BLaER1 treated with 17β-estradiol and CSF1 and Interleukin-3, amounts not matched to agents 10 nM and 100 nM (cell line): ENCODE measurements at regions not wholly inside any gene's neighbourhood (a gene's known extent, or its start where the extent isn't known, plus 50 kb on each side); places are given as distances from the start of the nearest gene placed in this dataset.
"Not testable (repeated sequence)": the region's sequence is repeated elsewhere in the genome, so short reads cannot be mapped to it uniquely, and the experiment has no call there.

Experiments
- H3K27ac ChIP-seq, 11 experiments: shearing (Covaris generic); formaldehyde crosslinking; 2 replicates each; pipeline ENCODE4 v1.8.1; 2022
- H3K27me3 ChIP-seq, 11 experiments: shearing (Covaris generic); formaldehyde crosslinking; 2 replicates each; pipeline ENCODE4 v1.8.1; 2022
- H3K36me3 ChIP-seq, 11 experiments: shearing (Covaris generic); formaldehyde crosslinking; 2 replicates each; pipeline ENCODE4 v1.8.1; 2022
- H3K4me1 ChIP-seq, 10 experiments: shearing (Covaris generic); formaldehyde crosslinking; 2 replicates each; pipeline ENCODE4 v1.8.1; 2022
- H3K4me2 ChIP-seq, 11 experiments: shearing (Covaris generic); formaldehyde crosslinking; 2 replicates each; pipeline ENCODE4 v1.8.1; 2022
- H3K4me3 ChIP-seq, 10 experiments: shearing (Covaris generic); formaldehyde crosslinking; 2 replicates each; pipeline ENCODE4 v1.8.1; 2022
- H3K9ac ChIP-seq, 11 experiments: shearing (Covaris generic); formaldehyde crosslinking; 2 replicates each; pipeline ENCODE4 v1.8.1; 2022
- H3K9me3 ChIP-seq, 11 experiments: shearing (Covaris generic); formaldehyde crosslinking; replicated peaks in 1 of 11; 2 replicates each; pipeline ENCODE4 v1.8.1; 2022
- H4K20me1 ChIP-seq, 11 experiments: shearing (Covaris generic); formaldehyde crosslinking; 2 replicates each; pipeline ENCODE4 v1.8.1; 2022
- Cebpa-rat ChIP-seq, 11 experiments: shearing (Covaris generic); IDR thresholded peaks; 2 replicates each; pipeline ENCODE4 v1.8.1; 2022

GRCh38 chr5:43859309-43859708 is 256.3 kb downstream of the NNT start:
- Histone ChIP-seq H3K4me1 (no peaks in the 10 kb centered on the region), H3K36me3 (no peaks in the 10 kb centered on the region), H4K20me1 (no peaks in the 10 kb centered on the region), H3K9me3 (no peaks in the 10 kb centered on the region), H3K4me3 (no peak overlapping the region), H3K9ac (no peak overlapping the region), H3K4me2 (no peak overlapping the region), H3K27me3 (no peaks in the 10 kb centered on the region), H3K27ac (no peak overlapping the region)
- no peak for TF ChIP-seq Cebpa-rat (IDR thresholded peaks at IDR 0.05)

- H3K9ac ChIP-seq = no peak overlapping the region
- H3K36me3 ChIP-seq = no peaks in the 10 kb centered on the region
- H3K4me1 ChIP-seq = no peaks in the 10 kb centered on the region
- no peak overlapping the region for H3K4me2 ChIP-seq
- TF ChIP-seq Cebpa-rat (IDR thresholded peaks at IDR 0.05) = no peak
- H4K20me1 ChIP-seq = no peaks in the 10 kb centered on the region
- no peaks in the 10 kb centered on the region for H3K27me3 ChIP-seq
- no peak overlapping the region for H3K4me3 ChIP-seq
- no peak overlapping the region for H3K27ac ChIP-seq
- no peaks in the 10 kb centered on the region for H3K9me3 ChIP-seq
These were observed 252.5 kb downstream of the NNT start for GRCh38 chr5:43855452-43855851.

- no peaks in the 10 kb centered on the region for H4K20me1 ChIP-seq
- no peaks in the 10 kb centered on the region for H3K36me3 ChIP-seq
- H3K4me3 ChIP-seq = no peak overlapping the region
- no peak for TF ChIP-seq Cebpa-rat (IDR thresholded peaks at IDR 0.05)
- H3K4me1 ChIP-seq = no peaks in the 10 kb centered on the region
- no peak overlapping the region for H3K27ac ChIP-seq
- H3K9me3 ChIP-seq = no peaks in the 10 kb centered on the region
- no peak overlapping the region for H3K4me2 ChIP-seq
- no peak overlapping the region for H3K9ac ChIP-seq
- H3K27me3 ChIP-seq = no peaks in the 10 kb centered on the region
These were observed 251.8 kb downstream of the NNT start for GRCh38 chr5:43854697-43855292.

- no peak overlapping the region for H3K4me3 ChIP-seq
- no peaks in the 10 kb centered on the region for H3K36me3 ChIP-seq
- no peak overlapping the region for H3K4me2 ChIP-seq
- no peaks in the 10 kb centered on the region for H3K27me3 ChIP-seq
- no peaks in the 10 kb centered on the region for H3K9me3 ChIP-seq
- H3K9ac ChIP-seq = no peak overlapping the region
- no peak overlapping the region for H3K27ac ChIP-seq
- no peaks in the 10 kb centered on the region for H3K4me1 ChIP-seq
- peak in 1 of 11 experiments; percentile 59; a peak in 1 of 22 replicates for TF ChIP-seq Cebpa-rat (IDR thresholded peaks at IDR 0.05)
- no peaks in the 10 kb centered on the region for H4K20me1 ChIP-seq
These were observed 249.3 kb downstream of the NNT start for GRCh38 chr5:43852279-43852678.

GRCh38 chr5:43851741-43852140 is 248.8 kb downstream of the NNT start:
- Histone ChIP-seq H3K9me3 (no peaks in the 10 kb centered on the region), H3K4me1 (no peaks in the 10 kb centered on the region), H3K27me3 (no peaks in the 10 kb centered on the region), H3K4me2 (no peak overlapping the region), H3K9ac (no peak overlapping the region), H3K36me3 (no peaks in the 10 kb centered on the region), H3K27ac (no peak overlapping the region), H3K4me3 (no peak overlapping the region), H4K20me1 (no peaks in the 10 kb centered on the region)
- no peak for TF ChIP-seq Cebpa-rat (IDR thresholded peaks at IDR 0.05)

GRCh38 chr5:43840424-43841125 is 237.6 kb downstream of the NNT start:
- Histone ChIP-seq H3K27me3 (no peaks in the 10 kb centered on the region), H3K4me2 (no peak overlapping the region), H3K4me1 (no peaks in the 10 kb centered on the region), H3K4me3 (no peak overlapping the region), H3K9me3 (no peaks in the 10 kb centered on the region), H3K9ac (no peak overlapping the region), H3K36me3 (no peaks in the 10 kb centered on the region), H3K27ac (no peak overlapping the region), H4K20me1 (no peaks in the 10 kb centered on the region)
- no peak for TF ChIP-seq Cebpa-rat (IDR thresholded peaks at IDR 0.05)

GRCh38 chr5:43839218-43839617 is 236.2 kb downstream of the NNT start:
- no peaks in the 10 kb centered on the region for H3K36me3 ChIP-seq
- no peaks in the 10 kb centered on the region for H3K4me1 ChIP-seq
- no peaks in the 10 kb centered on the region for H3K27me3 ChIP-seq
- no peaks in the 10 kb centered on the region for H4K20me1 ChIP-seq
- no peak overlapping the region for H3K4me2 ChIP-seq
- no peak overlapping the region for H3K9ac ChIP-seq
- no peak for TF ChIP-seq Cebpa-rat (IDR thresholded peaks at IDR 0.05)
- H3K27ac ChIP-seq = no peak overlapping the region
- no peaks in the 10 kb centered on the region for H3K9me3 ChIP-seq
- no peak overlapping the region for H3K4me3 ChIP-seq

GRCh38 chr5:43837996-43838395 is 235.0 kb downstream of the NNT start:
- Histone ChIP-seq H3K4me2 (no peak overlapping the region), H3K36me3 (no peaks in the 10 kb centered on the region), H4K20me1 (no peaks in the 10 kb centered on the region), H3K27me3 (no peaks in the 10 kb centered on the region), H3K4me1 (no peaks in the 10 kb centered on the region), H3K9ac (no peak overlapping the region), H3K4me3 (no peak overlapping the region), H3K27ac (no peak overlapping the region), H3K9me3 (no peaks in the 10 kb centered on the region)
- TF ChIP-seq Cebpa-rat (IDR thresholded peaks at IDR 0.05) = no peak

- H3K9ac ChIP-seq = no peak overlapping the region
- H3K4me1 ChIP-seq = no peaks in the 10 kb centered on the region
- TF ChIP-seq Cebpa-rat (IDR thresholded peaks at IDR 0.05) = no peak
- H3K4me2 ChIP-seq = no peak overlapping the region
- no peaks in the 10 kb centered on the region for H4K20me1 ChIP-seq
- H3K9me3 ChIP-seq = no peaks in the 10 kb centered on the region
- no peaks in the 10 kb centered on the region for H3K36me3 ChIP-seq
- no peak overlapping the region for H3K4me3 ChIP-seq
- no peak overlapping the region for H3K27ac ChIP-seq
- no peaks in the 10 kb centered on the region for H3K27me3 ChIP-seq
These were observed 234.1 kb downstream of the NNT start for GRCh38 chr5:43837091-43837490.

- Histone ChIP-seq H3K4me2 (no peak overlapping the region), H4K20me1 (no peaks in the 10 kb centered on the region), H3K36me3 (no peaks in the 10 kb centered on the region), H3K9ac (no peak overlapping the region), H3K27ac (no peak overlapping the region), H3K4me1 (no peaks in the 10 kb centered on the region), H3K4me3 (no peak overlapping the region), H3K9me3 (peaks cover 0 to 17% (median under 1%) of the 10 kb centered on the region in 11 experiments; a peak in 5 of 22 replicates), H3K27me3 (no peaks in the 10 kb centered on the region)
- no peak for TF ChIP-seq Cebpa-rat (IDR thresholded peaks at IDR 0.05)
These were observed 231.0 kb downstream of the NNT start for GRCh38 chr5:43833961-43834360.

- H3K36me3 ChIP-seq, H3K4me3 ChIP-seq, H4K20me1 ChIP-seq, H3K9ac ChIP-seq, H3K27ac ChIP-seq, H3K4me1 ChIP-seq, H3K4me2 ChIP-seq: not testable (repeated sequence)
- peaks cover 10 to 64% (median 17%) of the 10 kb centered on the region in 11 experiments for H3K9me3 ChIP-seq
- peaks cover 0 to 26% (median 0%) of the 10 kb centered on the region in 11 experiments; a peak in 5 of 22 replicates for H3K27me3 ChIP-seq
These were observed 221.5 kb downstream of the NNT start for GRCh38 chr5:43824325-43824964.

GRCh38 chr5:43818394-43818793 is 215.4 kb downstream of the NNT start:
- H3K4me2 ChIP-seq, H3K27ac ChIP-seq, H3K4me1 ChIP-seq, H4K20me1 ChIP-seq, H3K4me3 ChIP-seq, H3K36me3 ChIP-seq, H3K9ac ChIP-seq: not testable (repeated sequence)
- H3K9me3 ChIP-seq = peaks cover 33 to 92% (median 41%) of the 10 kb centered on the region in 11 experiments
- peaks cover 0 to 26% (median 0%) of the 10 kb centered on the region in 11 experiments; a peak in 5 of 22 replicates for H3K27me3 ChIP-seq
